ENCODE measurements at regions not wholly inside any gene's neighbourhood (a gene's known extent, or its start where the extent isn't known, plus 50 kb on each side); places are given as distances from the start of the nearest gene placed in this dataset.
"Not testable (repeated sequence)": the region's sequence is repeated elsewhere in the genome, so short reads cannot be mapped to it uniquely, and the experiment has no call there.

DNA sequence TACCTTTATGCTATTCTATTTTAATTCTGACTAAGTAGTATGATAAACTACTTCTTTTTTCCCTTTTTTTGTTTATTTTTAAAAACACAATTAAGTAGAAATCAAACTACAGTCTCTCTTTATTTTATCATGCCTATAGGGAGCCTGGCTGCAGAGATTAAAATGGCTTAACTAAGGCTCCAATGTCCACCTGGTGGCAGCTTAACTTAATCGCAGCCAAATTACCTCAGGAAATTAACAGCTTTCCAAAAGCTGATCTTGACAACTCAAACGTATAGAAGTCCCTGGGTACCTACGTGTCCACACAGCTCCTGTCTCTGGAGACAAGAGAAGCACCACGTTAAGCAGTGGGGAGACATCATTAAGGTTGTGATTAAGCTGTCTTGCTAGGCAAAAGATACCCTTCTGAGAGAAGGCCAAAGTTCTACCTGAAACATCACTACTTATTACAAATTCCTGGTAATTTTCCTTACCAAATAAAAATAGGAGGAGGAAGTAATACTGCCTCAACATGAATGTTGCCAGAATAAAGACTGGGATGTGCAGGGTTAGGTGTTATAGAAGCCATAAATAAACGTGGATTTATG, 63.2 kb upstream of the SNX19 start:
- peaks cover 3% of the 10 kb centered on the region for H3K9me3 ChIP-seq
- H3K27ac ChIP-seq: no peak overlapping the region
- H3K27me3 ChIP-seq (replicated peaks; ENCODE audit: insufficient read depth): no peaks in the 10 kb centered on the region
- H3K36me3 ChIP-seq: no peaks in the 10 kb centered on the region
- TF ChIP-seq, protein P1, sequence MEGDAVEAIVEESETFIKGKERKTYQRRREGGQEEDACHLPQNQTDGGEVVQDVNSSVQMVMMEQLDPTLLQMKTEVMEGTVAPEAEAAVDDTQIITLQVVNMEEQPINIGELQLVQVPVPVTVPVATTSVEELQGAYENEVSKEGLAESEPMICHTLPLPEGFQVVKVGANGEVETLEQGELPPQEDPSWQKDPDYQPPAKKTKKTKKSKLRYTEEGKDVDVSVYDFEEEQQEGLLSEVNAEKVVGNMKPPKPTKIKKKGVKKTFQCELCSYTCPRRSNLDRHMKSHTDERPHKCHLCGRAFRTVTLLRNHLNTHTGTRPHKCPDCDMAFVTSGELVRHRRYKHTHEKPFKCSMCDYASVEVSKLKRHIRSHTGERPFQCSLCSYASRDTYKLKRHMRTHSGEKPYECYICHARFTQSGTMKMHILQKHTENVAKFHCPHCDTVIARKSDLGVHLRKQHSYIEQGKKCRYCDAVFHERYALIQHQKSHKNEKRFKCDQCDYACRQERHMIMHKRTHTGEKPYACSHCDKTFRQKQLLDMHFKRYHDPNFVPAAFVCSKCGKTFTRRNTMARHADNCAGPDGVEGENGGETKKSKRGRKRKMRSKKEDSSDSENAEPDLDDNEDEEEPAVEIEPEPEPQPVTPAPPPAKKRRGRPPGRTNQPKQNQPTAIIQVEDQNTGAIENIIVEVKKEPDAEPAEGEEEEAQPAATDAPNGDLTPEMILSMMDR (IDR thresholded peaks at IDR 0.05): peak; percentile 27
- H3K4me3 ChIP-seq: no peak overlapping the region
- ATAC-seq (ENCODE audit: insufficient number of reproducible peaks, low FRiP score, low read depth) (no peak), DNase-seq (ENCODE audit: low spot score) (no peak)
- H3K4me1 ChIP-seq (ENCODE audit: control insufficient read depth in 1 of 2, low read depth in 2 of 2): no peaks in the 10 kb centered on the region

DNA sequence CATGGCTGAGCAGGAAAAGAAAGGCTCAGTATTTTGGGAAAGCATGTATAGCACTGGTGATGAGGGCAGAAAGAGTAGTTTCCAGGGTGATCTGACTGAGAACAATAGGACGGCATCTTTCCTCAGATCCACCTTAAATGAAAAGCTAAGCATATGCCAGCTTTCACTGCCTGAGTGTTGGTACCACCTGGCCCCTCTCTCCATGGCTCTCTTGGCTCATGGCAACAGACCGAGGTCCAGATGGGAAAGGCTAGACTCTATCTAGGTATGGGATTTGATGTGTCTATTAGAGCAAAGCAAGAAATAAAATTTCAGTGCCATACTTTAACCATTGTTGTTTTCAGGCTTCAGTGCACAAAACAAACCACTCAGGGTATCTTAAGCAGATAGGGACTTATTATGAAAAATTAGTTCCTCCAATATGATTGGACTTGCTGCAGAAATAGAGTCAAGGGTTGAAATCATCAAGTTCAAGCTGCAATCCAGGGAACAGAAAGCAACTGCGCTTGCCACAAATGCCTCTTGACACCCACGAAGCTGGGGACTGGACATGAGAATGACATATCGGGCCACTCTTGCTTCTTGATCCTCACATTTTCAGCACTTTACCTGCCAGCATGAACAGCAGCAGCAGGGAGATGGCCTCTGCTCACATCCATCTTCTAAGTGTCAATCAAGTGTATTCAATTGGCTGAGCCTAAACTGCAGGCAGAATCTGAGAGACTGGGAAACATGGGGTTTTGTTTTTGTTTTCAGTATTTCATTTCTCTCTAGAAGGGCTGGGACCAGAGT, 64.0 kb upstream of the SNX19 start:
- H3K36me3 ChIP-seq: no peaks in the 10 kb centered on the region
- TF ChIP-seq, protein P1 (IDR thresholded peaks at IDR 0.05): no peak
- peaks cover 3% of the 10 kb centered on the region for H3K9me3 ChIP-seq
- DNase-seq (ENCODE audit: low spot score): no peak
- H3K4me1 ChIP-seq (ENCODE audit: control insufficient read depth in 1 of 2, low read depth in 2 of 2): no peaks in the 10 kb centered on the region
- no peak overlapping the region for H3K27ac ChIP-seq
- no peaks in the 10 kb centered on the region for H3K27me3 ChIP-seq (replicated peaks; ENCODE audit: insufficient read depth)
- no peak overlapping the region for H3K4me3 ChIP-seq
- no peak for ATAC-seq (ENCODE audit: insufficient number of reproducible peaks, low FRiP score, low read depth)

DNA sequence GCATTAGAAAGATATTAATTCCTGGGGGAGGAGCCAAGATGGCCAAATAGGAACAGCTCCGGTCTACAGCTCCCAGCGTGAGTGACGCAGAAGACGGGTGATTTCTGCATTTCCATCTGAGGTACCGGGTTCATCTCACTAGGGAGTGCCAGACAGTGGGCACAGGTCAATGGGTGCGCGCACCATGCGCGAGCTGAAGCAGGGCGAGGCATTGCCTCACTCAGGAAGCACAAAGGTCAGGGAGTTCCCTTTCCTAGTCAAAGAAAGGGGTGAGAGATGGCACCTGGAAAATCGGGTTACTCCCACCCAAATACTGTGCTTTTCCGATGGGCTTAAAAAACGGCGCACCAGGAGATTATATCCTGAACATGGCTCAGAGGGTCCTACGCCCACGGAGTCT, 68.0 kb upstream of the SNX19 start:
- not testable (repeated sequence) for H3K4me1 ChIP-seq (ENCODE audit: control insufficient read depth in 1 of 2, low read depth in 2 of 2); H3K27ac ChIP-seq; H3K27me3 ChIP-seq (replicated peaks; ENCODE audit: insufficient read depth); DNase-seq (ENCODE audit: low spot score); ATAC-seq (ENCODE audit: insufficient number of reproducible peaks, low FRiP score, low read depth); H3K36me3 ChIP-seq; H3K4me3 ChIP-seq; H3K9me3 ChIP-seq

DNA sequence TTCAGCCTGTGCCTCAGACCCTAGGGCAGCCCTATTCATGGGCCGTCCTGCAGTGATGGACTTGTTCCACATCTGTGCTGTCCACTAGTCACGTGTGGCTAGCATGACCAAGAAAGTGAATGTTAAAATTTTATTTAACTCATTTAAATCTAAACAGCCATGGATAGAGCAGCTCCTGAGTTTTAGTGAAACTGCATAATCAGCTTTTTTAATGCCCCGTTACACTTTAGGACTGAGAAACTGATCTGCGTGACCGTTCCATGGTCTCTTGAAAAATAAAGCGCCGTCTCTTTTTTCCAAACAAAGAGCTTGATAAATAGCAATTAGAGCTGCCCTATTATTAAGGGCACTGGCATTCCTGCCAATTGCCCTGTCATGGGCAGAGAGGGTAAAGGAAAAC, 76.5 kb upstream of the SNX19 start:
- no peaks in the 10 kb centered on the region for H3K27me3 ChIP-seq (replicated peaks; ENCODE audit: insufficient read depth)
- no peaks in the 10 kb centered on the region for H3K4me1 ChIP-seq (ENCODE audit: control insufficient read depth in 1 of 2, low read depth in 2 of 2)
- TF ChIP-seq, protein P1 (IDR thresholded peaks at IDR 0.05): no peak
- DNase-seq (ENCODE audit: low spot score) (no peak), ATAC-seq (ENCODE audit: insufficient number of reproducible peaks, low FRiP score, low read depth) (no peak)
- H3K9me3 ChIP-seq: no peaks in the 10 kb centered on the region
- H3K36me3 ChIP-seq: no peaks in the 10 kb centered on the region
- no peak overlapping the region for H3K27ac ChIP-seq
- H3K4me3 ChIP-seq: no peak overlapping the region

DNA sequence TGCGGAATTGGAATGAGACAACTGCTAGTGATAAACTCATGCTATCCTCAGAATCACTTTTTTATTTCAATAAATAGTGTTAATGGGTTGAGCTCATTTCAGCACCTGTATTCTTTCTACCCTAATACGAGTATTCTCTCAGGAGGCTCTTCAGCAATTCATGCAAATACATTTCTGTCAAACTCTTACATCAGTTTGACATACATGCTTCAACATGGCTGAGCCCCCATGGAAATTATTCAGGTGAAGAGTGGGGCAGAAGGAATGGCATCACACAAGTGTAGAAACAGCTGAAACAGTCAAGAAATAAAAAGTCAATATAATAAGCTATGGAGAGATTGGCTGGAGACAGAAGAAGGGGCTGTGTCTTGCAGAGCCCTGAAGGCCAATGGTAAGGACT, 77.8 kb upstream of the SNX19 start:
- no peaks in the 10 kb centered on the region for H3K4me1 ChIP-seq (ENCODE audit: control insufficient read depth in 1 of 2, low read depth in 2 of 2)
- H3K4me3 ChIP-seq: no peak overlapping the region
- TF ChIP-seq, protein P1 (IDR thresholded peaks at IDR 0.05): no peak
- DNase-seq (ENCODE audit: low spot score) (no peak), ATAC-seq (ENCODE audit: insufficient number of reproducible peaks, low FRiP score, low read depth) (no peak)
- H3K36me3 ChIP-seq: no peaks in the 10 kb centered on the region
- H3K9me3 ChIP-seq: no peaks in the 10 kb centered on the region
- H3K27me3 ChIP-seq (replicated peaks; ENCODE audit: insufficient read depth): no peaks in the 10 kb centered on the region
- H3K27ac ChIP-seq: no peak overlapping the region
